ENCODE measurements at regions not wholly inside any gene's neighbourhood (a gene's known extent, or its start where the extent isn't known, plus 50 kb on each side); places are given as distances from the start of the nearest gene placed in this dataset.

DNA sequence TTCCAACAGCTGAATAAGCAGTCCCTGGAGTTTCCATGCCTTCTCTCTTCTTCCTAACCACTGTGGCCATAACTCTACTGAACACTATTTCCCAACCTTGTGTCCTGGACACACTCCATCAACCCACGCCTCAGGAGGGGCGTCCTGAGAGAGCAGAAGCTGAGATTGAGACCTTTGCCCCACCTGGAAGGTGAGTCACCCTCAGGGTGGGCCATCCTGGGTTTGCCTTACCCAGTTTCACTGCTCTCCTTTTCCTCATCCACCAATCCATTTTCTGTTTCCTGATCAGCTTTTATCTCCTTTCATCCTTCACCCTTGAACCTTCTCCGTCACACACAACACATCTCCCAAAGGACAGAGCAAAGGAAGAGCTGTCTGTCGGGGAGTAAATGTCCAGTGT, 91.4 kb downstream of the TMEM130 start:
- no peaks in the 10 kb centered on the region for H3K9me3 ChIP-seq (ENCODE audit: control insufficient read depth, insufficient read depth, low read depth, low read length)
- DNase-seq (ENCODE audit: low read depth, low spot score) (no peak), ATAC-seq (no peak)
- no peak overlapping the region for H3K4me3 ChIP-seq (ENCODE audit: low read depth in 2 of 2, low read length in 2 of 2)
- no peaks in the 10 kb centered on the region for H3K4me1 ChIP-seq (ENCODE audit: control insufficient read depth, insufficient read depth, low read length)
- no TSS peak for BruUV-seq (replicated peaks)
- intact Hi-C loops (cut with micrococcal nuclease; ENCODE audit: unreplicated experiment) (no loop called here), in situ Hi-C loops (cut with HindIII; ENCODE audit: low pct_unique_long_range_greater_than_20kb, low sequenced_read_pairs) (no loop called here)
- TF ChIP-seq, protein P1, sequence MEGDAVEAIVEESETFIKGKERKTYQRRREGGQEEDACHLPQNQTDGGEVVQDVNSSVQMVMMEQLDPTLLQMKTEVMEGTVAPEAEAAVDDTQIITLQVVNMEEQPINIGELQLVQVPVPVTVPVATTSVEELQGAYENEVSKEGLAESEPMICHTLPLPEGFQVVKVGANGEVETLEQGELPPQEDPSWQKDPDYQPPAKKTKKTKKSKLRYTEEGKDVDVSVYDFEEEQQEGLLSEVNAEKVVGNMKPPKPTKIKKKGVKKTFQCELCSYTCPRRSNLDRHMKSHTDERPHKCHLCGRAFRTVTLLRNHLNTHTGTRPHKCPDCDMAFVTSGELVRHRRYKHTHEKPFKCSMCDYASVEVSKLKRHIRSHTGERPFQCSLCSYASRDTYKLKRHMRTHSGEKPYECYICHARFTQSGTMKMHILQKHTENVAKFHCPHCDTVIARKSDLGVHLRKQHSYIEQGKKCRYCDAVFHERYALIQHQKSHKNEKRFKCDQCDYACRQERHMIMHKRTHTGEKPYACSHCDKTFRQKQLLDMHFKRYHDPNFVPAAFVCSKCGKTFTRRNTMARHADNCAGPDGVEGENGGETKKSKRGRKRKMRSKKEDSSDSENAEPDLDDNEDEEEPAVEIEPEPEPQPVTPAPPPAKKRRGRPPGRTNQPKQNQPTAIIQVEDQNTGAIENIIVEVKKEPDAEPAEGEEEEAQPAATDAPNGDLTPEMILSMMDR (IDR thresholded peaks at IDR 0.05) = no peak
- TF ChIP-seq TCF7L2 (IDR thresholded peaks at IDR 0.05; ENCODE audit: low read depth, low read length) = no peak
- TF ChIP-seq, protein P2, sequence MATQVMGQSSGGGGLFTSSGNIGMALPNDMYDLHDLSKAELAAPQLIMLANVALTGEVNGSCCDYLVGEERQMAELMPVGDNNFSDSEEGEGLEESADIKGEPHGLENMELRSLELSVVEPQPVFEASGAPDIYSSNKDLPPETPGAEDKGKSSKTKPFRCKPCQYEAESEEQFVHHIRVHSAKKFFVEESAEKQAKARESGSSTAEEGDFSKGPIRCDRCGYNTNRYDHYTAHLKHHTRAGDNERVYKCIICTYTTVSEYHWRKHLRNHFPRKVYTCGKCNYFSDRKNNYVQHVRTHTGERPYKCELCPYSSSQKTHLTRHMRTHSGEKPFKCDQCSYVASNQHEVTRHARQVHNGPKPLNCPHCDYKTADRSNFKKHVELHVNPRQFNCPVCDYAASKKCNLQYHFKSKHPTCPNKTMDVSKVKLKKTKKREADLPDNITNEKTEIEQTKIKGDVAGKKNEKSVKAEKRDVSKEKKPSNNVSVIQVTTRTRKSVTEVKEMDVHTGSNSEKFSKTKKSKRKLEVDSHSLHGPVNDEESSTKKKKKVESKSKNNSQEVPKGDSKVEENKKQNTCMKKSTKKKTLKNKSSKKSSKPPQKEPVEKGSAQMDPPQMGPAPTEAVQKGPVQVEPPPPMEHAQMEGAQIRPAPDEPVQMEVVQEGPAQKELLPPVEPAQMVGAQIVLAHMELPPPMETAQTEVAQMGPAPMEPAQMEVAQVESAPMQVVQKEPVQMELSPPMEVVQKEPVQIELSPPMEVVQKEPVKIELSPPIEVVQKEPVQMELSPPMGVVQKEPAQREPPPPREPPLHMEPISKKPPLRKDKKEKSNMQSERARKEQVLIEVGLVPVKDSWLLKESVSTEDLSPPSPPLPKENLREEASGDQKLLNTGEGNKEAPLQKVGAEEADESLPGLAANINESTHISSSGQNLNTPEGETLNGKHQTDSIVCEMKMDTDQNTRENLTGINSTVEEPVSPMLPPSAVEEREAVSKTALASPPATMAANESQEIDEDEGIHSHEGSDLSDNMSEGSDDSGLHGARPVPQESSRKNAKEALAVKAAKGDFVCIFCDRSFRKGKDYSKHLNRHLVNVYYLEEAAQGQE (IDR thresholded peaks at IDR 0.05; ENCODE audit: insufficient read depth in 1 of 2, low read depth in 2 of 2, low read length in 1 of 2) = no peak
- H3K36me3 ChIP-seq (ENCODE audit: control insufficient read depth, insufficient read depth, low read length) = no peaks in the 10 kb centered on the region
- POLR2A ChIA-PET = interaction anchor here (0.6 kb wide), 1 partner anchor 48 kb away, joined by 6 read pairs; no protein-coding TSS in a partner anchor
- no peaks in the 10 kb centered on the region for H3K27me3 ChIP-seq (ENCODE audit: control insufficient read depth, insufficient read depth, low read length)
- H3K27ac ChIP-seq (ENCODE audit: low read length) = no peak overlapping the region
- CTCF ChIA-PET = no interaction called here

DNA sequence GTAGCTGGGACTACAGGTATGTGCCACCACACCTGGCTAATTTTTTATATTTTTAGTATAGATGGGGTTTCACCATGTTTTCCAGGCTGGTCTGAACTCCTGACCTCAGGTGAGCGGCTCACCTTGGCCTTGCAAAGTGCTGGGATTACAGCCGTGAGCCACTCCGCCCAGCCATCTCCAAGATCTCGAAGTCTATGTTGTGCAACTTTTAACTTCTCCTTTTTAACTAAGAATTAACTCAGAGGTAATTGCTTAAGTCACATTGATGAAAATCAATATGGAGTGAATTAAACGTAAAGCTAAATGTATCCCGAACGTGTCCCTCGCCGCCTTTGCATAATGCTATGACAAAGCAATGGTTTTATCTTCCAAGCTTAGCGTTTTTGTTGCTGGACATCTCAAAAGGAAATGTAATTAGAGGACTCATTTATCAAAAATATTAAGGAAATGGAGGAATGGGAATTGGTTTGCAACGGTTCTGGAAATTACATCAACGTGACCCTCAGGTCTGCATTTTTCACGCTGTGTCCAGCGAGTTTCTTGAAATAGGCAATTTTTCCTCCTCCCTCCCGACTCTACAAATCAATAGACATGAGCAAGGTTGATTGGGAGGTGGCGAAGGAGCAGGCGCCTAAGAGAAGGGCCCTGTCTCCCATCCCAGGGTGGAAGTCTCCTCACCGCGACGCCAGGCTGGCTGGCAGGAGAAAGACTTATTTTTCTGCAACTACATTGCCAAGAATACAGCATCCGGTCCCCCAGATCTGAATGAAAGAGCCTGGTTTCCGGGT, 89.8 kb downstream of the TMEM130 start:
- no peak overlapping the region for H3K27ac ChIP-seq (ENCODE audit: low read length)
- no TSS peak for BruUV-seq (replicated peaks)
- POLR2A ChIA-PET = no interaction called here
- CTCF ChIA-PET = interaction anchor here (0.6 kb wide), 1 partner anchor 16 kb away, joined by 7 read pairs; no protein-coding TSS in a partner anchor
- no peaks in the 10 kb centered on the region for H3K36me3 ChIP-seq (ENCODE audit: control insufficient read depth, insufficient read depth, low read length)
- ATAC-seq (no peak), DNase-seq (ENCODE audit: low read depth, low spot score) (no peak)
- in situ Hi-C loops (cut with HindIII; ENCODE audit: low pct_unique_long_range_greater_than_20kb, low sequenced_read_pairs) (no loop called here), intact Hi-C loops (cut with micrococcal nuclease; ENCODE audit: unreplicated experiment) (no loop called here)
- no peaks in the 10 kb centered on the region for H3K9me3 ChIP-seq (ENCODE audit: control insufficient read depth, insufficient read depth, low read depth, low read length)
- H3K4me3 ChIP-seq (ENCODE audit: low read depth in 2 of 2, low read length in 2 of 2) = no peak overlapping the region
- H3K27me3 ChIP-seq (ENCODE audit: control insufficient read depth, insufficient read depth, low read length) = no peaks in the 10 kb centered on the region
- H3K4me1 ChIP-seq (ENCODE audit: control insufficient read depth, insufficient read depth, low read length) = no peaks in the 10 kb centered on the region
- TF ChIP-seq, protein P1 (IDR thresholded peaks at IDR 0.05) = no peak
- no peak for TF ChIP-seq SIN3A (IDR thresholded peaks at IDR 0.05; ENCODE audit: borderline replicate concordance, insufficient read depth, low read depth, low read length)
- TF ChIP-seq, protein P2 (IDR thresholded peaks at IDR 0.05; ENCODE audit: insufficient read depth in 1 of 2, low read depth in 2 of 2, low read length in 1 of 2) = no peak
- TF ChIP-seq POLR2AphosphoS5 (IDR thresholded peaks at IDR 0.05; ENCODE audit: low read depth, low read length) = no peak
- no peak for TF ChIP-seq TCF7L2 (IDR thresholded peaks at IDR 0.05; ENCODE audit: low read depth, low read length)
